WTC11 (cell line): ENCODE measurements at regions not wholly inside any gene's neighbourhood (a gene's known extent, or its start where the extent isn't known, plus 50 kb on each side); places are given as distances from the start of the nearest gene placed in this dataset.

Source experiments
- ATAC-seq: fragments of 200-7000 bp; cut with Tn5 transposase; 2 replicates; pipeline ENCODE4 v1.10.0; 2021; ENCODE audit warnings: mild to moderate bottlenecking, moderate library complexity
- CTCF ChIA-PET: fragments of 300-600 bp; sonication (Branson Sonifier 250); formaldehyde crosslinking; loops from one replicate; lab custom pipeline; 2021; ENCODE audit warnings: antibody characterized with exemption; lab: Charles Lee
- POLR2A ChIA-PET: fragments of 350-600 bp; sonication (Branson Sonifier 250); formaldehyde crosslinking; loops from one replicate; lab custom pipeline; 2021; ENCODE audit warnings: antibody characterized with exemption; lab: Charles Lee
- DNase-seq: peaks from one replicate; pipeline ENCODE4 v3.0.0; 2021; ENCODE audit warnings: low spot score
- H3K27ac Mint-ChIP-seq: 2 replicates; pipeline ENCODE4 v1.8.0; 2021; ENCODE audit warnings: mixed read lengths
- H3K27me3 Mint-ChIP-seq: 2 replicates; pipeline ENCODE4 v1.8.0; 2021; ENCODE audit warnings: low read depth, mild to moderate bottlenecking, moderate library complexity, mixed read lengths
- H3K36me3 Mint-ChIP-seq: 2 replicates; pipeline ENCODE4 v1.8.0; 2021; ENCODE audit warnings: mixed read lengths
- H3K4me1 Mint-ChIP-seq: 2 replicates; pipeline ENCODE4 v1.8.0; 2022; ENCODE audit warnings: mixed read lengths
- H3K4me3 Mint-ChIP-seq: 2 replicates; pipeline ENCODE4 v1.8.0; 2021; ENCODE audit warnings: mild to moderate bottlenecking, moderate library complexity, mixed read lengths
- H3K9me3 Mint-ChIP-seq: 2 replicates; pipeline ENCODE4 v1.8.0; 2021; ENCODE audit warnings: mixed read lengths
- CREB1 ChIP-seq: sonication (generic); formaldehyde crosslinking; IDR thresholded peaks from 2 replicates; pipeline ENCODE4 v1.8.0; 2023; ENCODE audit warnings: mild to moderate bottlenecking, missing genetic modification reagents
- ERG ChIP-seq: fragments of 250-450 bp; sonication (Bioruptor Pico); IDR thresholded peaks from 2 replicates; pipeline ENCODE4 v1.8.0; 2021; ENCODE audit warnings: mild to moderate bottlenecking
- ESRRA ChIP-seq: sonication (generic); formaldehyde crosslinking; IDR thresholded peaks from 2 replicates; pipeline ENCODE4 v1.8.1; 2022; ENCODE audit warnings: mild to moderate bottlenecking, missing genetic modification reagents, borderline replicate concordance
- FOXJ3 ChIP-seq: sonication (generic); formaldehyde crosslinking; IDR thresholded peaks from 2 replicates; pipeline ENCODE4 v1.9.0; 2021; ENCODE audit warnings: missing genetic modification reagents, mild to moderate bottlenecking, borderline replicate concordance
- JAZF1 ChIP-seq: fragments of 250-450 bp; sonication (Bioruptor Pico); IDR thresholded peaks from 2 replicates; pipeline ENCODE4 v1.9.0; 2021; ENCODE audit warnings: moderate library complexity, mild to moderate bottlenecking, inconsistent platforms
- MXD4 ChIP-seq: fragments of 250-450 bp; sonication (Bioruptor Pico); IDR thresholded peaks from 2 replicates; pipeline ENCODE4 v1.8.0; 2021; ENCODE audit warnings: mild to moderate bottlenecking, moderate library complexity, borderline replicate concordance
- NR1H2 ChIP-seq: sonication (generic); formaldehyde crosslinking; IDR thresholded peaks from 2 replicates; pipeline ENCODE4 v1.9.0; 2021; ENCODE audit warnings: mild to moderate bottlenecking, moderate library complexity, missing genetic modification reagents
- RORB ChIP-seq: fragments of 250-450 bp; sonication (Bioruptor Pico); IDR thresholded peaks from 2 replicates; pipeline ENCODE4 v1.9.0; 2021; ENCODE audit warnings: mild to moderate bottlenecking
- SMAD4 ChIP-seq: sonication (generic); formaldehyde crosslinking; IDR thresholded peaks from 2 replicates; pipeline ENCODE4 v1.8.0; 2022; ENCODE audit warnings: mild to moderate bottlenecking, missing genetic modification reagents
- SOX15 ChIP-seq: fragments of 250-450 bp; sonication (Bioruptor Pico); IDR thresholded peaks from 2 replicates; pipeline ENCODE4 v1.9.0; 2021; ENCODE audit warnings: mild to moderate bottlenecking
- TEAD4 ChIP-seq: sonication (generic); formaldehyde crosslinking; IDR thresholded peaks from 2 replicates; pipeline ENCODE4 v1.8.0; 2022; ENCODE audit warnings: mild to moderate bottlenecking, missing genetic modification reagents
- TP53 ChIP-seq: sonication (generic); formaldehyde crosslinking; IDR thresholded peaks from 2 replicates; pipeline ENCODE4 v1.8.1; 2023; ENCODE audit warnings: mild to moderate bottlenecking, missing genetic modification reagents
- USF2 ChIP-seq: sonication (generic); formaldehyde crosslinking; IDR thresholded peaks from 2 replicates; pipeline ENCODE4 v1.8.1; 2023; ENCODE audit warnings: mild to moderate bottlenecking, missing genetic modification reagents, moderate library complexity
- ZBTB21 ChIP-seq: sonication (generic); formaldehyde crosslinking; IDR thresholded peaks from 2 replicates; pipeline ENCODE4 v1.8.1; 2023; ENCODE audit warnings: mild to moderate bottlenecking, missing genetic modification reagents, borderline replicate concordance
- ZBTB43 ChIP-seq: sonication (generic); formaldehyde crosslinking; IDR thresholded peaks from 2 replicates; pipeline ENCODE4 v1.8.1; 2023; ENCODE audit warnings: mild to moderate bottlenecking, missing genetic modification reagents
- ZMAT4 ChIP-seq: fragments of 250-450 bp; sonication (Bioruptor Pico); IDR thresholded peaks from 2 replicates; pipeline ENCODE4 v1.9.0; 2021; ENCODE audit warnings: mild to moderate bottlenecking
- ZNF219 ChIP-seq: sonication (generic); formaldehyde crosslinking; IDR thresholded peaks from 2 replicates; pipeline ENCODE4 v1.8.0; 2023; ENCODE audit warnings: missing genetic modification reagents, mild to moderate bottlenecking, borderline replicate concordance
- ZNF232 ChIP-seq: sonication (generic); formaldehyde crosslinking; IDR thresholded peaks from 2 replicates; pipeline ENCODE4 v1.8.0; 2022; ENCODE audit warnings: mild to moderate bottlenecking, missing genetic modification reagents
- TF ChIP-seq, protein P1 (sequence below): sonication (generic); formaldehyde crosslinking; IDR thresholded peaks from 2 replicates; pipeline ENCODE4 v1.8.1; 2022; ENCODE audit warnings: low read depth, missing genetic modification reagents, borderline replicate concordance
- TF ChIP-seq, protein P2 (sequence below): sonication (generic); formaldehyde crosslinking; IDR thresholded peaks from 2 replicates; pipeline ENCODE4 v1.8.0; 2022; ENCODE audit warnings: mild to moderate bottlenecking, missing genetic modification reagents
- TF ChIP-seq, protein P3 (sequence below): sonication (generic); formaldehyde crosslinking; conservative IDR thresholded peaks from 2 replicates; pipeline ENCODE4 v1.8.1; 2023; ENCODE audit warnings: mild to moderate bottlenecking, low read depth, missing genetic modification reagents, moderate library complexity
- TF ChIP-seq, protein P4 (sequence below): sonication (generic); formaldehyde crosslinking; conservative IDR thresholded peaks from 2 replicates; pipeline ENCODE4 v1.8.1; 2022; ENCODE audit warnings: mild to moderate bottlenecking, missing genetic modification reagents

- Mint-ChIP-seq H3K4me1 (peaks cover 1% of the 10 kb centered on the region), H3K4me3 (no peak overlapping the region), H3K9me3 (peaks cover 20% of the 10 kb centered on the region), H3K27me3 (peaks cover 2% of the 10 kb centered on the region), H3K36me3 (0 out of 2 replicates have a peak, but pooled peaks cover 3% of the 10 kb centered on the region), H3K27ac (no peak overlapping the region)
- ATAC-seq (no peak), DNase-seq (no peak)
- TF ChIP-seq RORB (no peak), ZNF219 (CRISPR knock-in tag) (no peak), SOX15 (CRISPR knock-in tag) (no peak), CREB1 (CRISPR knock-in tag) (no peak), MXD4 (CRISPR knock-in tag) (no peak)
- TF ChIP-seq, protein P1, sequence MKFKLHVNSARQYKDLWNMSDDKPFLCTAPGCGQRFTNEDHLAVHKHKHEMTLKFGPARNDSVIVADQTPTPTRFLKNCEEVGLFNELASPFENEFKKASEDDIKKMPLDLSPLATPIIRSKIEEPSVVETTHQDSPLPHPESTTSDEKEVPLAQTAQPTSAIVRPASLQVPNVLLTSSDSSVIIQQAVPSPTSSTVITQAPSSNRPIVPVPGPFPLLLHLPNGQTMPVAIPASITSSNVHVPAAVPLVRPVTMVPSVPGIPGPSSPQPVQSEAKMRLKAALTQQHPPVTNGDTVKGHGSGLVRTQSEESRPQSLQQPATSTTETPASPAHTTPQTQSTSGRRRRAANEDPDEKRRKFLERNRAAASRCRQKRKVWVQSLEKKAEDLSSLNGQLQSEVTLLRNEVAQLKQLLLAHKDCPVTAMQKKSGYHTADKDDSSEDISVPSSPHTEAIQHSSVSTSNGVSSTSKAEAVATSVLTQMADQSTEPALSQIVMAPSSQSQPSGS (CRISPR knock-in tag): no peak
- TF ChIP-seq, protein P2, sequence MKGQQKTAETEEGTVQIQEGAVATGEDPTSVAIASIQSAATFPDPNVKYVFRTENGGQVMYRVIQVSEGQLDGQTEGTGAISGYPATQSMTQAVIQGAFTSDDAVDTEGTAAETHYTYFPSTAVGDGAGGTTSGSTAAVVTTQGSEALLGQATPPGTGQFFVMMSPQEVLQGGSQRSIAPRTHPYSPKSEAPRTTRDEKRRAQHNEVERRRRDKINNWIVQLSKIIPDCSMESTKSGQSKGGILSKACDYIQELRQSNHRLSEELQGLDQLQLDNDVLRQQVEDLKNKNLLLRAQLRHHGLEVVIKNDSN: no peak
- POLR2A ChIA-PET: no interaction called here
- CTCF ChIA-PET: no interaction called here
These were observed 298.8 kb downstream of the SRBD1 start for GRCh38 chr2:45312275-45312674.

- ATAC-seq: no peak
- H3K36me3 Mint-ChIP-seq: 0 out of 2 replicates have a peak, but pooled peaks cover 3% of the 10 kb centered on the region
- no peak overlapping the region for H3K27ac Mint-ChIP-seq
- H3K4me1 Mint-ChIP-seq: peaks cover 8% of the 10 kb centered on the region
- POLR2A ChIA-PET: no interaction called here
- no peak for DNase-seq
- H3K9me3 Mint-ChIP-seq: peaks cover 20% of the 10 kb centered on the region
- H3K4me3 Mint-ChIP-seq: no peak overlapping the region
- CTCF ChIA-PET: no interaction called here
- peaks cover 2% of the 10 kb centered on the region; the same call in 1 of the 2 replicates for H3K27me3 Mint-ChIP-seq
- TF ChIP-seq ZNF219 (CRISPR knock-in tag) (no peak), USF2 (no peak), ZBTB43 (CRISPR knock-in tag) (no peak), RORB (no peak), TEAD4 (CRISPR knock-in tag) (no peak), ZNF232 (no peak)
These were observed 299.5 kb downstream of the SRBD1 start for GRCh38 chr2:45311559-45311958.

DNA sequence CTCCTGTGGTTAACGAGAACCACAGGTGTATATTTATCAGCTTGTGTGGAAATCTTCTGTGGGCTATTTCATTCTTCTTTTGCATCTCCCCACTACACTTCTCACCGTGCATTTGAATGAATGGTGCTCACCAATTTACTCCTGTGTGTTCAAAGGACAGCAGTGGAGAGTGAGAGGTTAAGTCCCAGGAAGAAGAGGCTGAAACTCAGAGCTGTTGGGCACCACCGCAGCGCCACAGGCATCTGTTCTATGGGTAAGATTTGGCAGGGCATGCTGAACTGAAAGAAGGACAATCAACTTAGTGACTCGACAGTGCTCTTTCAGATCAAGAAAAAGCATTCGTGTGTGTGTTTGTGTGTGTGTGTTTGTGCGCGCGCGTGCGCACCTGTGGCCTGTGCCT lies 297.9 kb upstream of the SIX2 start:
- Mint-ChIP-seq H3K27ac (no peak overlapping the region), H3K9me3 (peaks cover 20% of the 10 kb centered on the region), H3K4me3 (no peak overlapping the region), H3K36me3 (0 out of 2 replicates have a peak, but pooled peaks cover 3% of the 10 kb centered on the region), H3K4me1 (peaks cover 10% of the 10 kb centered on the region), H3K27me3 (peaks cover 2% of the 10 kb centered on the region; the same call in 1 of the 2 replicates)
- CTCF ChIA-PET: no interaction called here
- DNase-seq (no peak), ATAC-seq (no peak)
- POLR2A ChIA-PET: no interaction called here
- no peak for TF ChIP-seq SMAD4
- no peak for TF ChIP-seq NR1H2 (CRISPR knock-in tag)
- TF ChIP-seq JAZF1 (CRISPR knock-in tag): no peak
- TF ChIP-seq ZMAT4 (CRISPR knock-in tag): no peak
- no peak for TF ChIP-seq TP53 (CRISPR knock-in tag)
- TF ChIP-seq, protein P3, sequence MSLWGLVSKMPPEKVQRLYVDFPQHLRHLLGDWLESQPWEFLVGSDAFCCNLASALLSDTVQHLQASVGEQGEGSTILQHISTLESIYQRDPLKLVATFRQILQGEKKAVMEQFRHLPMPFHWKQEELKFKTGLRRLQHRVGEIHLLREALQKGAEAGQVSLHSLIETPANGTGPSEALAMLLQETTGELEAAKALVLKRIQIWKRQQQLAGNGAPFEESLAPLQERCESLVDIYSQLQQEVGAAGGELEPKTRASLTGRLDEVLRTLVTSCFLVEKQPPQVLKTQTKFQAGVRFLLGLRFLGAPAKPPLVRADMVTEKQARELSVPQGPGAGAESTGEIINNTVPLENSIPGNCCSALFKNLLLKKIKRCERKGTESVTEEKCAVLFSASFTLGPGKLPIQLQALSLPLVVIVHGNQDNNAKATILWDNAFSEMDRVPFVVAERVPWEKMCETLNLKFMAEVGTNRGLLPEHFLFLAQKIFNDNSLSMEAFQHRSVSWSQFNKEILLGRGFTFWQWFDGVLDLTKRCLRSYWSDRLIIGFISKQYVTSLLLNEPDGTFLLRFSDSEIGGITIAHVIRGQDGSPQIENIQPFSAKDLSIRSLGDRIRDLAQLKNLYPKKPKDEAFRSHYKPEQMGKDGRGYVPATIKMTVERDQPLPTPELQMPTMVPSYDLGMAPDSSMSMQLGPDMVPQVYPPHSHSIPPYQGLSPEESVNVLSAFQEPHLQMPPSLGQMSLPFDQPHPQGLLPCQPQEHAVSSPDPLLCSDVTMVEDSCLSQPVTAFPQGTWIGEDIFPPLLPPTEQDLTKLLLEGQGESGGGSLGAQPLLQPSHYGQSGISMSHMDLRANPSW (CRISPR knock-in tag): no peak
- TF ChIP-seq ZBTB21 (CRISPR knock-in tag): no peak
- no peak for TF ChIP-seq FOXJ3 (CRISPR knock-in tag)
- TF ChIP-seq ESRRA (CRISPR knock-in tag): no peak
- no peak for TF ChIP-seq ZBTB43 (CRISPR knock-in tag)
- no peak for TF ChIP-seq ERG (CRISPR knock-in tag)
- TF ChIP-seq, protein P4, sequence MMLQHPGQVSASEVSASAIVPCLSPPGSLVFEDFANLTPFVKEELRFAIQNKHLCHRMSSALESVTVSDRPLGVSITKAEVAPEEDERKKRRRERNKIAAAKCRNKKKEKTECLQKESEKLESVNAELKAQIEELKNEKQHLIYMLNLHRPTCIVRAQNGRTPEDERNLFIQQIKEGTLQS (CRISPR knock-in tag): no peak
